Endodermal cell (in vitro differentiated cells): ENCODE measurements at regions not wholly inside any gene's neighbourhood (a gene's known extent, or its start where the extent isn't known, plus 50 kb on each side); places are given as distances from the start of the nearest gene placed in this dataset.
A peak's percentile ranks its signal among the peaks of the same experiment; 100 is the strongest.

Experiments used
- DNase-seq: peaks from one replicate; pipeline ENCODE4 v3.0.0-alpha.2; 2017
- H3K27ac ChIP-seq: 2 replicates; pipeline ENCODE4 v1.5.1; 2013; ENCODE audit warnings: mild to moderate bottlenecking, low read depth, low read length, moderate library complexity
- H3K27me3 ChIP-seq: 2 replicates; pipeline ENCODE4 v1.6.1; 2013; ENCODE audit warnings: mild to moderate bottlenecking, low read length, moderate library complexity; ENCODE audit not compliant: insufficient read depth, control insufficient read depth, poor library complexity, severe bottlenecking
- H3K36me3 ChIP-seq: 2 replicates; pipeline ENCODE4 v1.7.0; 2013; ENCODE audit warnings: mild to moderate bottlenecking, low read length, moderate library complexity; ENCODE audit not compliant: control insufficient read depth, insufficient read depth
- H3K4me1 ChIP-seq: one replicate; pipeline ENCODE4 v1.7.0; 2013; ENCODE audit warnings: low read length; ENCODE audit not compliant: control insufficient read depth, insufficient read depth
- H3K4me3 ChIP-seq: 2 replicates; pipeline ENCODE4 v1.5.1; 2013; ENCODE audit warnings: mild to moderate bottlenecking, low read length, moderate library complexity
- H3K9ac ChIP-seq: 2 replicates; pipeline ENCODE4 v1.6.1; 2013; ENCODE audit warnings: mild to moderate bottlenecking, low read length, moderate library complexity; ENCODE audit not compliant: poor library complexity, severe bottlenecking; ENCODE audit errors: extremely low read depth
- H3K9me3 ChIP-seq: 2 replicates; pipeline ENCODE4 v1.6.1; 2013; ENCODE audit warnings: mild to moderate bottlenecking, low read length, moderate library complexity; ENCODE audit not compliant: control insufficient read depth
- H3K27ac Mint-ChIP-seq: 2 replicates; pipeline ENCODE4 v1.8.0; 2020; ENCODE audit warnings: mixed read lengths
- H3K27me3 Mint-ChIP-seq: 2 replicates; pipeline ENCODE4 v1.8.0; 2021; ENCODE audit warnings: mild to moderate bottlenecking, mixed read lengths; ENCODE audit not compliant: insufficient read depth
- H3K36me3 Mint-ChIP-seq: 2 replicates; pipeline ENCODE4 v1.8.0; 2020; ENCODE audit warnings: low read depth, mixed read lengths
- H3K4me1 Mint-ChIP-seq: 2 replicates; pipeline ENCODE4 v1.8.0; 2020; ENCODE audit warnings: mixed read lengths
- H3K4me3 Mint-ChIP-seq: 2 replicates; pipeline ENCODE4 v1.8.0; 2020; ENCODE audit warnings: mild to moderate bottlenecking, moderate library complexity, mixed read lengths
- H3K9me3 Mint-ChIP-seq: 2 replicates; pipeline ENCODE4 v1.8.0; 2020; ENCODE audit warnings: mild to moderate bottlenecking, mixed read lengths
- CTCF ChIP-seq: fragments of 200-600 bp; sonication (generic); conservative IDR thresholded peaks from 2 replicates; pipeline ENCODE4 v1.5.0; 2021; ENCODE audit warnings: antibody characterized with exemption, mild to moderate bottlenecking
- WGBS, 2 experiments: methylation state at CpG; one replicate each; pipeline versions ENCODE4 v1.1.5 to v1.1.7; 2013; ENCODE audit warnings: missing lambda C conversion rate in 2 of 2, mixed read lengths in 1 of 2; ENCODE audit not compliant: insufficient coverage in 1 of 2, insufficient read length in 1 of 2; 5-methylcytosine and 5-hydroxymethylcytosine counted together

GRCh38 chr5:3364433-3364832 lies 231.2 kb upstream of the IRX1 start:
- H3K4me1 Mint-ChIP-seq = no peaks in the 10 kb centered on the region
- no peak overlapping the region for H3K9ac ChIP-seq
- no peak overlapping the region for H3K27ac Mint-ChIP-seq
- H3K9me3 Mint-ChIP-seq = no peaks in the 10 kb centered on the region
- no peaks in the 10 kb centered on the region for H3K27me3 ChIP-seq
- peaks cover 3% of the 10 kb centered on the region for H3K27me3 Mint-ChIP-seq
- 95 to 100% methylated on average over 2 to 4 of the region's 4 CpGs for WGBS, 2 experiments
- peak; percentile 9 for DNase-seq
- no peak overlapping the region for H3K4me3 ChIP-seq
- H3K36me3 Mint-ChIP-seq = no peaks in the 10 kb centered on the region
- H3K4me3 Mint-ChIP-seq = no peak overlapping the region
- H3K9me3 ChIP-seq = no peaks in the 10 kb centered on the region
- H3K36me3 ChIP-seq = no peaks in the 10 kb centered on the region
- H3K27ac ChIP-seq = no peak overlapping the region
- no peak for TF ChIP-seq CTCF
- H3K4me1 ChIP-seq = no peaks in the 10 kb centered on the region

DNA sequence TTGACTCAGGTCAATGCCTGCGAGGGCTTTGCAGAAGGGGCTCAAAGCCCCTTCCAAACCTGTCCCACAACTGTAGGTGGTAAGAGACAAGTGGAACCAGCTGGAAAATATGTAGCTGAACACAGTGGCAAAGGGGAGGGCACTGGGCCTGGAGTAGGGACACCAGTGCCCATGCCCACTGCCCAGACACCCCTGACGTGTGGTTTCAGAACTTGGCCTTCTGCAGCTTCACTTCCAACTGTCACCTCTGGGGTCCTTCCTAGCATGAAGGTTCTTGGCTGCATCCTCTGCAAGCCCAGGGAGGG lies 233.1 kb upstream of the IRX1 start:
- Histone ChIP-seq H3K4me3 (no peak overlapping the region), H3K4me1 (no peaks in the 10 kb centered on the region), H3K36me3 (no peaks in the 10 kb centered on the region), H3K27me3 (no peaks in the 10 kb centered on the region), H3K27ac (no peak overlapping the region), H3K9ac (no peak overlapping the region), H3K9me3 (no peaks in the 10 kb centered on the region)
- WGBS, 2 experiments = 89% methylated on average over 2 of the region's 2 CpGs; no CpG with 5 or more reads in 1 of the 2 experiments
- no peak for TF ChIP-seq CTCF
- no peaks in the 10 kb centered on the region for H3K9me3 Mint-ChIP-seq
- H3K27ac Mint-ChIP-seq = no peak overlapping the region
- no peaks in the 10 kb centered on the region for H3K4me1 Mint-ChIP-seq
- peaks cover 3% of the 10 kb centered on the region for H3K27me3 Mint-ChIP-seq
- no peak overlapping the region for H3K4me3 Mint-ChIP-seq
- no peak for DNase-seq
- no peaks in the 10 kb centered on the region for H3K36me3 Mint-ChIP-seq

DNA sequence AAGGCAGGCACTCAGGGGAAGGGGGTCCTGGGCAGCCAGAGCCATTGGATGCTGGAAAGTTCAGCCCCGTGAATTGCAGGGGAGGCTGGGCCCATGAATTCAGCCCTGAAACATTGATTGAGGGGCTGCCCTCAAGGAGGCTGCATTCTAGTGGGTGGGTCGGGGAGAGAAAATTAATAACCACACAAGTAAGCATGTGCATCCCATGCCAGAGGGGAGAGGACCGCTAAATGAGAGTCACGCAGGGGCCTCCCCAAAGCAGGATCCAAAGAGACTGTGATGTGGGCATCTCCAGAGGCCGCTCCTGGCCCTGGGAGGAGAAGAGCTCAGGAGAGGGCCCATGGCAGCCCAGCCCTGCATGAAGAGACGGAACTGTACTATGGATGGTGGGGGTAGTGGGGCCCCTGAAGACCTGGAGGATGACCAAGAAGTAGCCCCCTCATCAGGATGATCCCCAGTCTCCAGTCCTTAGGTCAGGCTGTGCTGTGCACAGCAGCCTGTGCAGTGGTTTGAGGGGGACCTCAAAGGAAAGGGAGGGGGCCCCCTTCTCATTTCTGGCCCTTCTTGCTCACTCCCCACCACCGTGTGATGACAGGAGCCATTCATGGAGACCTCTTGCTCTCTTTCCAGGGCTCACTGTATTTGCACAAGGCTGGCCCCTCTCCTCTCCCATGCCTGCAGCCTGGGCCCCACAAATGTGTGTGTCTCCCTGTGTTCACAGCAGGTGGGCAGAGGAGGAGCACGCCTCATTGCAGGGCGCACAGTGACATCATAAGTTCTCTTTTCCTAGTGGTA lies 233.6 kb upstream of the IRX1 start:
- H3K4me3 ChIP-seq = no peak overlapping the region
- peaks cover 3% of the 10 kb centered on the region for H3K27me3 Mint-ChIP-seq
- DNase-seq = peak; percentile 14
- H3K9ac ChIP-seq = no peak overlapping the region
- no peaks in the 10 kb centered on the region for H3K9me3 ChIP-seq
- WGBS, 2 experiments = 89 to 95% methylated on average over 4 to 9 of the region's 9 CpGs
- no peaks in the 10 kb centered on the region for H3K36me3 Mint-ChIP-seq
- H3K27ac Mint-ChIP-seq = no peak overlapping the region
- TF ChIP-seq CTCF = no peak
- no peaks in the 10 kb centered on the region for H3K9me3 Mint-ChIP-seq
- no peak overlapping the region for H3K4me3 Mint-ChIP-seq
- H3K4me1 ChIP-seq = no peaks in the 10 kb centered on the region
- no peaks in the 10 kb centered on the region for H3K27me3 ChIP-seq
- H3K27ac ChIP-seq = no peak overlapping the region
- no peaks in the 10 kb centered on the region for H3K4me1 Mint-ChIP-seq
- no peaks in the 10 kb centered on the region for H3K36me3 ChIP-seq
